LNCaP clone FGC (cell line): ENCODE measurements at regions not wholly inside any gene's neighbourhood (a gene's known extent, or its start where the extent isn't known, plus 50 kb on each side); places are given as distances from the start of the nearest gene placed in this dataset.

Experiments used
- DNase-seq: peaks from one replicate; pipeline ENCODE4 v3.0.0-alpha.2; 2011; ENCODE audit warnings: low read depth
- H3K4me3 ChIP-seq: 2 replicates; pipeline ENCODE4 v1.5.1; 2011; ENCODE audit warnings: mild to moderate bottlenecking, low read depth, low read length, control low read depth
- CTCF ChIP-seq: IDR thresholded peaks from 2 replicates; pipeline ENCODE4 v1.5.1; 2012; ENCODE audit warnings: mild to moderate bottlenecking; ENCODE audit not compliant: control insufficient read depth, insufficient read depth; ENCODE audit errors: extremely low read depth

GRCh38 chr3:144341471-144341870, 369.8 kb downstream of the DIPK2A start:
- H3K4me3 ChIP-seq: no peak overlapping the region
- TF ChIP-seq CTCF: no peak

GRCh38 chr3:144343343-144343742, 371.7 kb downstream of the DIPK2A start:
- no peak for TF ChIP-seq CTCF
- no peak for DNase-seq
- H3K4me3 ChIP-seq: no peak overlapping the region

More at GRCh38 chr3:144341471-144341870, 369.8 kb downstream of the DIPK2A start:
- no peak for DNase-seq

GRCh38 chr3:144343777-144344176, 372.2 kb downstream of the DIPK2A start:
- TF ChIP-seq CTCF: no peak
- no peak for DNase-seq
- H3K4me3 ChIP-seq: no peak overlapping the region

GRCh38 chr3:144344925-144345548, 373.4 kb downstream of the DIPK2A start:
- TF ChIP-seq CTCF: no peak

GRCh38 chr3:144350125-144350524, 378.5 kb downstream of the DIPK2A start:
- H3K4me3 ChIP-seq: no peak overlapping the region
- no peak for DNase-seq
- TF ChIP-seq CTCF: no peak

More at GRCh38 chr3:144344925-144345548, 373.4 kb downstream of the DIPK2A start:
- no peak for DNase-seq
- H3K4me3 ChIP-seq: no peak overlapping the region

GRCh38 chr3:144351011-144351410, 379.4 kb downstream of the DIPK2A start:
- H3K4me3 ChIP-seq: no peak overlapping the region
- no peak for DNase-seq
- TF ChIP-seq CTCF: no peak

GRCh38 chr3:144351773-144352365, 380.2 kb downstream of the DIPK2A start:
- no peak for TF ChIP-seq CTCF
- no peak overlapping the region for H3K4me3 ChIP-seq
- DNase-seq: no peak
